H7 (cell line): ENCODE measurements at regions not wholly inside any gene's neighbourhood (a gene's known extent, or its start where the extent isn't known, plus 50 kb on each side); places are given as distances from the start of the nearest gene placed in this dataset.

Source experiments
- DNase-seq: peaks from one replicate; pipeline ENCODE4 v3.0.0; 2012
- H3K27me3 ChIP-seq: 2 replicates; pipeline ENCODE4 v1.6.0; 2011; ENCODE audit warnings: mild to moderate bottlenecking, low read length; ENCODE audit not compliant: control insufficient read depth, insufficient read depth
- H3K36me3 ChIP-seq: replicated peaks from 2 replicates; pipeline ENCODE4 v1.5.1; 2011; ENCODE audit warnings: low read length; ENCODE audit not compliant: control insufficient read depth, insufficient read depth
- H3K4me3 ChIP-seq: 2 replicates; pipeline ENCODE4 v1.5.1; 2011; ENCODE audit warnings: low read depth, mild to moderate bottlenecking, control low read depth, low read length, moderate library complexity; ENCODE audit not compliant: insufficient read depth

DNA sequence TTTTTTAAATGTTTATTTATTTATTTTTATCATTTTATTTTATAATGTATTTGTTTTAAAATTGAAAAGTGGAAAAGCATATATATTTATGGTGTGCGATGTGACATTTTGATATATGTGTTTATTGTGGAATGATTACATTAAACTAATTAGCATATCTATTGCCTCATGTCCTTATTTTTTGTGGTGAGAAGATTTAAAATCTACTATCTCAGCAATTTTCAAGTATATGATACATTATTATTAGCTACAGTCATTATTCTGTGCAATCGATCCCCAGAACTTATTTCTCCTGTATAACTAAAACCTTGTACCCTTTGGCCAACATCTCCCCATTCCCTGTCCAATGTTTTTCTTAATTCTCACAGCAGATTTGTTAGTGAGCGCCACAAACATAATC, 115.6 kb upstream of the SHH start:
- Histone ChIP-seq H3K4me3 (no peak overlapping the region), H3K27me3 (no peaks in the 10 kb centered on the region), H3K36me3 (no peaks in the 10 kb centered on the region)
- DNase-seq, result no peak

DNA sequence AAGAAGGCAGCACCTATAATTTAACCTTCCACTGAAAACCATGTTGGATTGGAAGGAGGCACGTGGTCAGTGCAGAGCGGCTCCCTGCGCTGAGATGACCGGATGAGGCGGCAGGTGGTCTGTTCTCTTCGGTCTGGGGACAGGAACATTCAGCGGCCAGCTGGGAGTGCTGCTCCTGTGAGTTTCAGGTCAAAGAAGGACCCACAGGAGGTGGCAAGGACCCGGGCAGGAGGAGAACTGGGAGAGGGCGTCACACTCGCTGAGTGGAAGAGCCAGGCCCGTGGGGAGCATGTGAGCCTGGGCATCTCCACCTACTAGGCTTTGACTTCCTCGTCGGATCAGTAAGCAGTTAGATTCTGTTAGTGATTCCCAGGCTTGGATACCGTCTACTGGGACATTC, 113.4 kb upstream of the SHH start:
- no peak for DNase-seq
- H3K36me3 ChIP-seq, result no peaks in the 10 kb centered on the region
- no peak overlapping the region for H3K4me3 ChIP-seq
- no peaks in the 10 kb centered on the region for H3K27me3 ChIP-seq

DNA sequence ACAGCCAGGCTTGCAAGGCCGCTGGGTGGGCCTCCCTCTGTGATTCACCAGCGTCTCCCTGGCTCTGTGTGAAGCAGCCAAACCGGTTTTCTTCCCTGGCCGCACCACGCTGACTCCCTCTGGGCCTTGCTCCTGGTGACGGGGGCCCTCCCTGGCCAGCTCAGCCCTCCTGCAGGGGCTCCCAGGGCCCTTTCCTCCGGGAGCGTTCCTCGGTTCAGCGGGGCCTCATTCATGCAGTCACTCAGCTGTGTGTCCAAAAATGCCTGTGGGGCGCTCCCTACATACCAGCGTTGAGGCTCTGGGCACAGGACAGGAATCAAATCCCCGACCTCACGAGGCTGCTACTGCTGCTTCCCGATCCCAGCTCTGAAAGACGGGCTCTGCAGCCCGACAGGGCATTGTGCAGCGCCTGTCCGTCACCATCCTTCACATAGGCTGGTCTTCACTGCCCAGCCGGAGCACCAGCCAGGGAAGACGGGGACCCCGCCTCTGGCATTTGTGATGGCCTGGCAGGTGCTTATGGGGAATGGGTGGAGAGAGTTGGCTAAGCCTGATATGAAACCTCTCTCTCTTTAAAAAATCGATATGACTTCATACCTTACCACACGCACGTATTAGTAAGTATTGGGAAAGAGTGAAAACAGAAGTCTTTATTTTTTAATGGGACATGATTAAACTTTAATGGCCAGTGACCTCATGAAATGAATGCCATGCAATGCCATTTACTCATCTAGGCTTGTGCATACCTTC, 110.0 kb upstream of the SHH start:
- H3K27me3 ChIP-seq, result no peaks in the 10 kb centered on the region
- peak; percentile 72 for DNase-seq
- no peak overlapping the region for H3K4me3 ChIP-seq
- no peaks in the 10 kb centered on the region for H3K36me3 ChIP-seq

DNA sequence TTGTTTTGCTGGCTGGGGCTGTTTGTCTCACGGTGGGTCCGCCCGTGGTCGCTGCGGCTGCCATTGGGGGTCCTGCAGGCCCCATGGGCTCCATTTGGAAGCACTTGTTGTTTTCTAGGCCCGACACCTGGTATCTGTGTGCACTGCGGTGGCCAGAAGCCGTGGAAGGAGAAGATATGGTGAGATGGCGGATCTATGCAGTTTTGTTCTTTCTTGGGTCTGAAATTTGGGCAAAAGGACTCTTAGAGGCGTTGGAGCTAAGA, 109.5 kb upstream of the SHH start:
- Histone ChIP-seq H3K36me3 (no peaks in the 10 kb centered on the region), H3K4me3 (no peak overlapping the region), H3K27me3 (no peaks in the 10 kb centered on the region)
- no peak for DNase-seq

DNA sequence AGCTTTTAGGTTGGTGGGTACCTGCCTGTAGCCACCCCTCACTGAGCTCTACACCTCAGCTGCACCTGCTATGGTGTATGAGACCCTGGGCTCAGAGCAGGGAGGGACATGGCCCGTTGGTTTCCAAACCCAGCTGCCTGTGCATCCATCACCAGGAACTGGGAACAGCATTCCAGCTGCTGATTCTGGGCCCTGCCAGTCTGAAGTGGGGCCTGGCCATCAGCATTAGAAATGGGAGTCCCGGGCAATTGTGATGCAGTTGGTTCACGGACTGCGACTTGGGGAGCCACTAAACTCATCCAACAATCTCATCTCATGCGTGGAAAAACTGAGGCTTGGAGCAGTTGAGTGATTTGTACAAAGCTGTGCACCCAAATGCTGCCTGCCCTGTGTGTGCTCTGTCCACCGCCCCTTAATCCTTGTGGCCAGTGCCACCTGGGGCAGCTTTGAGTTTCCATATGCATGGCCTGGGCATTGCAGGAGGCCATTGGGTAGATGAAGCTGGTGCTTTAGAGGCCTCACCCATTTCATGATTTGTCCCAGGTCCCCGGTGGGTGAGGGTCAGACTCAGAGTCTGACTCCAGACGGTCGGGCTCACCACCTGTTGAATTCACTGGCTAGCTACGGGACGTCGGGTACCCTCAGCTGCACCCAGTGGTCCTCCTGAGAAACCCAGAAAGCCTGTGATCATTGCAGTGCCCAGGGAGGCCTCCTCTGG, 109.0 kb upstream of the SHH start:
- Histone ChIP-seq H3K4me3 (no peak overlapping the region), H3K27me3 (no peaks in the 10 kb centered on the region), H3K36me3 (no peaks in the 10 kb centered on the region)
- no peak for DNase-seq

DNA sequence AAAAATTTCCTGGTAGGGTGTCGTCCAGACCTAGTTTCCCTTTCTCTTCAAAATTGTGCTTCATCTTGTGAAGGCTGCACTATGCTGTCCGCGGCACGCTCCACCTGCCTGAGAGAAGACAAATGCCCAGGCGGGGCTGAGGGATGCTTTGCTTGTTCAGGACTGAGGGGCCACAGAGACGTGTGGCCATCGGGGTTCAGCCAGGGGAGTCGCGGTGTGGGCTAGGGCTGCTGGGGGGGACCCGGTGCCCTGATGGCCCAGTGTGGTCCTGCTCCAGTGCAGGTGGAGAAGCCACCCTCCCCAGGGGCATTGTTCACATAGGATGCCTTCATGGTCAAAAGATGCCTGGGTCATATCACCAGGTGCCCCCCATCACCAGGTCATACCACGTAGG, 107.8 kb upstream of the SHH start:
- Histone ChIP-seq H3K4me3 (no peak overlapping the region), H3K36me3 (no peaks in the 10 kb centered on the region), H3K27me3 (no peaks in the 10 kb centered on the region)
- no peak for DNase-seq

DNA sequence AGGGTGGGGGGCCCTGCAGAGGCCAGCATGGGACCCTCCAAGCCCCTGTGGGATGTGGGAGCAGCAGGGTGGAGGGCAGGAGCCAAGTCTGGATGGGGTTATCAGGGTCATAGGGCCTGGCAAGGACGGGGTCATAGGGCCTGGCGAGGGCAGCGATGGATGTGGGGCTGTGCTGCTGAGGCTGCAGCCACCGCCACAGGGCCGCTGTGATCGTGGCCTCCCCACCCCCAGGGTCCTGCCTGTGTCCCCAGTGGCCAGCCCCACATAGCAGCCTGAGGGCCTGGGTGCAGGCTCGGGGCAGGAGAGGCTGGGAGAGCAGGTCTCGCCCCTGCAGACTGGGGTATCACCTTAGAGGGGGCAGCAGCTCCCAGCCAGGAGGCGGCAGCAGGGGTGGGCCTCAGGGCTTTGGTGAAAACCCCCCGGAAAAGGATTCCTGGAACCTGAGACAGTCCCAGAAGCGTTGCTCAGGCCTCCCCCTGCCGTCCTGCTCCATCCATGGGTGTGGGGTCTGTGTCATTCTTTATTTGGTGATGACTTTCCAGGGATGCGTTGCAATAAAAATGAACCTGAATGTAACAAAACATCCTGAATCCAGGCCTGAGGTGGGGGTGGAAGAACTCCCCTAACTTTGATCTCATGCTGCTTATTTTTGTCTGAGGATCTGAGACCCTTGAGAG, 107.3 kb upstream of the SHH start:
- no peak overlapping the region for H3K4me3 ChIP-seq
- H3K36me3 ChIP-seq, result no peaks in the 10 kb centered on the region
- DNase-seq, result no peak
- no peaks in the 10 kb centered on the region for H3K27me3 ChIP-seq

DNA sequence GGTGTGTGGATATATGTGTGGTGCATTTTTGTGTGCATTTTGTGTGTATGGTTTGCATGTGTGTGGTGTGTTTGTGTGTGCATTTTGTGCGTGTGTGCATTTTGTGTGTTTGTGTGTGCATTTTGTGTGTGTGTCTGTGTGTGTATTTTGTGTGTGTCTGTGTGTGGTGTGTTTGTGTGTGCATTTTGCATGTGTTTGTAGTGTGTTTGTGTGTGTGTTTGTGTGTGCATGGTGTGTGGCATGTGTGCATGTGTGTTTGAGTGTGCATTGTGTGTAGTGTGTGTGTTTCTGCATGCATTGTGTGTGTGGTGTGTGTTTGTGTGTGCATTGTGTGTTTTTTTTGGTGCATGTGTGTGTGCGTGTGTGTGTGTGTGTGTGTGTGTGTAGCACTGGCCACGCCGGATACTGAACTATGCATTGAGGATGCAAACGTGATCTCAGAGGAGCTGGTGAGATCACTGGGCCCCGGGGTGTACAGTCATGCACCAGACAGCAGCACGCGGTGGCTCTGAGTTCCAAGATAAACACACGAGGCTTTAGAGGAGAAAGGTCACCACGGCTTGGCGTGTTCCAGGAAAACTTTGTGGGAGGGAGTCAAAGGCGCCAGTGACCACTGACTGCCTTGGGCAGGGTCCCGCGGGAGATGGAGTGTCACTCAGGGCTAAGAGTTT, 106.6 kb upstream of the SHH start:
- no peak for DNase-seq
- H3K27me3 ChIP-seq, result no peaks in the 10 kb centered on the region
- H3K4me3 ChIP-seq, result no peak overlapping the region
- no peaks in the 10 kb centered on the region for H3K36me3 ChIP-seq

DNA sequence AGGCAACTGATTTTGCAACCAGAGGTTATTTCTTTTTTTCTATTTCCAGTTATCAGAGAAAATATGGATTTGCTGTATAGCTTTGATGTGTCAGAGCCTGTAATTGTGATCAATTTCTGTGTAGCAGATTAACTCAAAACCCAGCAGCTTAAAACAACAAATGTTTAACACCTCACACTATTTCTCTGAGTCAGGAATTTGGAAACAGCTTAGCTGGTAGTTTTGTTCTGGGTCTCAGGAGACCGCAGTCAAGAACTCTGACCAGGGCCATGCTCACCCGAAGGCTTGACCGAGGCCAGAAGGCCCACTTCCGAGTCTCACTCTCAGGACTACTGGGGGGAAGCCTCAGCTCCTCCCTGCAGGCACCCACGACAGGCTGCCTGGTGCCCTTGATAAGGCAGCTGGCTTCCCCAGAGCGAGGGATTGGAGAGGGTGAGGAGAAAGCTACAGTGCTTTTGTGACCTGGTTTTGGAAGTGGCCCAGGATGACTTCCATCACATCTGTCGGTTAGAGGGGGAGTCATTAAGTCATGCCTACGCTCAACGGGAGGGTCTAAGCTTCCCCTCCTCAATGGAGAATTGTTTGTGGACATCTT, 105.7 kb upstream of the SHH start:
- Histone ChIP-seq H3K4me3 (no peak overlapping the region), H3K27me3 (no peaks in the 10 kb centered on the region), H3K36me3 (no peaks in the 10 kb centered on the region)
- DNase-seq, result no peak

DNA sequence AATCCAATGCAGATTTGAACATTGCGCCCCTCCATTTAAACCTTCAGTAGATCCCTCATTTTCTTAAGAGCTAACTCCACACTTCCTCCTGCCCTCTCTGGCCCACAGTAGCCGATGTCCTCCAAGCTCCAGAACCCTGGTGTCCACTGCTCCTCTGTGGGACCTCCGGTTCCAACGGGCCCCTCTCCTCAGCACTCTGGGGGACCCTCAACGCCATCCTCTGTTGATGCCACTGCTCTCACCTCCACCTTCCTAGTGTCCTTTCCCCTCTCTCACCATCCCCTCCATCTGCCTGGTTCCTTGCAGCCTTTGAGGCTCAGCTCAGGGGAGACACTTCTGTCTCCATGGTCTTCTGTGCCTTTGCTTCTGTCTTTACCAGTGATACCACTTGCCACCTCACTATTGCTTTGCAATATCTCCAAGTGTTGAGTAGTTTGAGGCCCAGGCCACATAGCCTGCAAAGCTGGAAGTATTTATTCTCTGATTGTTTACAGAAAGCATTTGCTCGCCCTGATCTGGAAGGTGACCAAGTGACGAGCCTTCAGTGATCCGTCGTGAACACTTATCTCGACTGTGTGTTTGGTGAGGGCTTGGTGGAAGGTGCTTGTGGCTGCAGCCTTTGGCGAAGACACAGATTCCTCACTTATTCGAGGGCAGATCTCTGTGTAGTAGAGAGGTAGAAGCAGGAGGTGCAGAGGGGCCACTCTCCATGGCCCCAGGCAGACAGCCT, 104.8 kb upstream of the SHH start:
- no peak overlapping the region for H3K4me3 ChIP-seq
- H3K27me3 ChIP-seq, result no peaks in the 10 kb centered on the region
- H3K36me3 ChIP-seq, result no peaks in the 10 kb centered on the region
- no peak for DNase-seq

DNA sequence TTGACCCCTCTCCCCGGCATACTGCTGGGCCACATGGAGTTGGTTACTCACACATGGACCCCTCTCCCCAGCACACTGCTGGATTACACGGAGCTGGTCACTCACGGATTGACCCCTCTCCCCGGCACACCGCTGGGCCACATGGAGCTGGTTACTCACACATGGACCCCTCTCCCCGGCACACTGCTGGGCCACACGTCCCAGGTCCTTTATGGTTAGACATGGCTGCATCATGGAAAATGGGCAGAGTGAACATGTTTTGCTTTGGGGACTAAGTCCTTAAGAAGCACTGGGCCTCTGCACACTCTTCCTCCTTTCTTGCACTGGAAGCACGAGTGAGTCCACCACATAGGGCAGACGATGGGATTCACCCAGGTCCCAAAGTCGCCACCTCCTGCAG, 102.1 kb upstream of the SHH start:
- DNase-seq, result no peak
- Histone ChIP-seq H3K27me3 (no peaks in the 10 kb centered on the region), H3K36me3 (no peaks in the 10 kb centered on the region), H3K4me3 (no peak overlapping the region)

DNA sequence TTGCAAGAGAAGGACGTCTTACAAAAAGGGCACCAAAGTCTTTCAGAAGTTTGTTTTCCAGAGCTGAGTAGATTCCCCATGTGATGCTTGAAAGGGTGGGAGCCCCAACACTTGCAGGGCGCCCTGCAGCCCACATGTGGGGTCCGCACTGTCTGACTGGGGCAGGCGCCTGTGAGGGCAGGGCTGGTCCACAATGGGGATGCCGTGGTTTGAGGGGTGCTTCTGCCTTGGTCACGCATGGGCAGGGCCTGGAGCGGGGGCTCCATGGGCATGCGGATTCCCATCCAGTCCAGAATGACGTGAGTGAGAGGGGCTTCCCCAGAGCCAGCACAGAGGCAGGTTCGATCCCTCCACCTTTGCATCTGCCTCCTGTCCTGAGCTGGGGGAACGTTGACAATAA, 101.5 kb upstream of the SHH start:
- no peak for DNase-seq
- no peaks in the 10 kb centered on the region for H3K36me3 ChIP-seq
- H3K4me3 ChIP-seq, result no peak overlapping the region
- H3K27me3 ChIP-seq, result no peaks in the 10 kb centered on the region

DNA sequence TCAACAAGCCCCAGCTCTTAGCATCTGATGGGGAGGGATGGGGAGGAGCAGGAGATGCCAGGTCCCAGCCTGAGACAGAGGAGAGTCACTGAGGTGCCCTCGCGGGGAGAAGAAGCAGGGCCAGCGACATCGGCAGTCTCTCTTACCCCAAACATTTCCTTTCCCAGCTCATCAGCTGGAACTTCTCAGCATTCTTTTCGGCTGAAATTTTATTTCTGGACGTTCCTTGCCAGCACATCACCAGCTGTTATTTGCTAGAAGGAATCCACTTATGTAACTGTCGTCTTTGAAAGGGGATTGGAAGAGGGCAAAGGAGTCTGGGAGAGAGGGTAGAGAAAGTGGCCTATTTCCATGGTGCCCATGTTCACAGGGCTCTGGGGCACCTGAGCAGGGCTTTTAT, 101.0 kb upstream of the SHH start:
- no peaks in the 10 kb centered on the region for H3K27me3 ChIP-seq
- DNase-seq, result no peak
- H3K36me3 ChIP-seq, result no peaks in the 10 kb centered on the region
- no peak overlapping the region for H3K4me3 ChIP-seq

DNA sequence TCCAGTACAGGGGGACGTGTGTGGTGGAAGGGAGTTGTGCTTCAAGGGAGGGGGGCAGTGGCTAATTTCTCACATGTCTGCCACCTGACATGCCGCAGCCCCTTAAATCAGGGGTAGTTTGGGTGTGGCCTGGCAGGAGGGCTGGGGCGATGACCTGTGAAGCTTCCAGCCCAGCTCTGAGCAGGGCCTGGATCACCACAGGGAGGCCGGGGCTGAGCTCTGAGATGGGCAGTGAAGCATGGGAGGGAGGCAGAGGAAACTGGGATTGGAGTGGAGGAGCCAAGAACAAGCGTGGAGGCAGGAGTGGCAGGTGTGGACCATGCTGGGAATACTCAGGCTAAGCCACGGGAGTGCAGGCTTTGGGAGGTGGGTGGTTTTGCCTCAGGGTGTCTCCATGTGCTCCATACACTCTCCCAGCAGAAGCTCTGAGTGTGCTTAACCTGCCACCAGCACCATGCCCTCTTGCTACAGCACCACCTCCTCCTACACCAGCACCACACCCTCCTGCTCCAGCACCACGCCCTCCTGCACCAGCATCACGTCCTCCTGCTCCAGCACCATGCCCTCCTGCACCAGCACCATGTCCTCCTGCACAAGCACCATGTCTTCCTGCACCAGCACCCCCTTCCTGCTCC, 99.3 kb upstream of the SHH start:
- Histone ChIP-seq H3K36me3 (no peaks in the 10 kb centered on the region), H3K27me3 (no peaks in the 10 kb centered on the region), H3K4me3 (no peak overlapping the region)
- DNase-seq, result no peak
